ENCODE measurements at regions not wholly inside any gene's neighbourhood (a gene's known extent, or its start where the extent isn't known, plus 50 kb on each side); places are given as distances from the start of the nearest gene placed in this dataset.

DNA sequence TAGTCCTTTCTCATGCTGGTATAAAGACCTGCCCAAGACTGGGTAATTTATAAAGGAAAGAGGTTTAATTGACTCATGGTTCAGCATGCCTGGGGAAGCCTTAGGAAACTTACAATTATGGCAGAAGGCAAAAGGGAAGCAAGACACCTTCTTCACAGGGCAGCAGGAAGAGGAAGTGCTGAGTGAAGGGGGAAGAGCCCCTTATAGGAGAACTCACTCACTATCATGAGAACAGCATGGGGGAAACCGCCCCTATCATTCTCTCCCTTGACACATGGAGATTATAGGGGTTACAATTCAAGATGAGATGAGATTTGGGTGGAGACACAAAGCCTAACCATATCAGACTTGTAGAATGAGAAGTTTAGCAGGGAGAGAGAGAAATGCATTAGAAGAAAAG is 373.3 kb upstream of the DIAPH2 start:
- DNase-seq = no peak

- DNase-seq = peak; percentile 31
Measured at GRCh38 chrX:96314985-96315384, 369.7 kb upstream of the DIAPH2 start.

DNA sequence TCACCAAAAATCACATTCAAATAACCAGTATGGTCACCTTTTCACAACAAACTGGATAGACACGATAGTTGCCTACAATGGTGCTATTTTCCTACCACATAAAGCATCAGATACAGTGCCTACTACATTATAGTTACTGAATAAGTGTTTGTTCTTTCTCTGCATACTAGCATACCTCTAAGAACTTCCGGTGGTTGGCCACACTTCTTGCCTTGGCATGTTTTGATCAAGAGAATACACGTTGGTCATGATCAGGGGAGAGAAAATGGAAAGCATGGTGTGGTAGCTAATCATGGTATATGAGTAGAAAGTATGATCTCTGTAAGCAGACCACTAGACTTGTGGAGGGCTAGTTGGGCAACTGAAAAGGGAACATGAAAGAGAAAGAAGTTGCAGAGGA is 322.8 kb upstream of the DIAPH2 start:
- DNase-seq = no peak

DNA sequence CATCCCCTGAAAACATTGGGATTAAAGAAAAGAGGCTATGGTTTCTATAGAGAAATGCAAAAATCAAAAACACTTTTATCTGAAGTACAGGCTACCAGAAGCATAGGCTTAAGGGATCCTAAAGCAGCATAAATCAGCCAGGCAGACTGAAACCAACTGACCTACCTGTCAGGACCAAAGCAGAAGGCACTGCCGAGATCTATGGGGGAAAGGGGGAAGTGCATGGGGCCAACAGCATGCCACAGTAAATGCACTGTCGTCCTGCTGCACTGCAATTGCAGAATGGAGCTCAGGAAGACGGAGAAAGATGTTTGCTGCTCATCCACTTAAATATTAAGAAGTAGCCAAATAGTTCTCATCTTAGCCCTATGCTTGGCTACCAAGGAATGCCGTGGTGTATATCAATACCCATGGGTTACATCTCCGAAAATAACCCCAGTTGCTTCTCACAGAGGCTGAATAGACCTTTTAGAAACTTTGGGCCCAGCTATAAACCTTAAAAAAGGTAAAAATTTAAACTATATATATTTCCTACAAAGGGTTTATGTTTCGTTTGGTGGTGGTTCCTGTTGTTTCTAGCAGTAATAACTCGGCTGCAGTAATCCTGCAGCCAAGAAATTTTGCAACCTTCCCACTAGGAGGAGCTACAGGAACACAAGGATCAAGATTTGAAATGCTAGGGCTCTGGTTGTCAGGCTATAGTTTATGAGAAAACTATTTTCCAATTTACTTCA is 312.2 kb upstream of the DIAPH2 start:
- DNase-seq = peak; percentile 49

GRCh38 chrX:96373047-96373355 is 311.6 kb upstream of the DIAPH2 start:
- DNase-seq = no peak

GRCh38 chrX:96376266-96376665 is 308.4 kb upstream of the DIAPH2 start:
- no peak for DNase-seq

- no peak for DNase-seq
Measured at GRCh38 chrX:96379951-96380350, 304.7 kb upstream of the DIAPH2 start.

DNA sequence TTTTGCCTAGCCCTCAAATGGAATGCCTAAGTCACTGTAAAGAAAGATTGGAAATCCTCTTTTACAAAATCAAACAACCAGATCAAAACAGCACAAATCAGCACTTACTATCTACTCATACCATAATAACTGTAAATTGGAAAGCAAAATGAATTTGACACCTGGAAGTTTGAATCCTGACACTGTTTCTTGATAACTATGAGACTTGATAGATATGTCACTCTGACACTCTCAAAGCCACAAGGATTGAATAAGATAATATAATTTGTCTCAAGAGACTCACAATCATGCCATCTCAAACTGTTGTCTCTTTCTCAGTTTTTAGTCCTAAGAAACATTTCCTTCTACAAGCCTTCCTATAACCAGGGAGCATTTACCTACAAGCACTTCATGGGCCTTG is 302.6 kb upstream of the DIAPH2 start:
- DNase-seq = no peak

- no peak for DNase-seq
Measured at GRCh38 chrX:96383428-96383827, 301.2 kb upstream of the DIAPH2 start.

GRCh38 chrX:96386325-96386724 is 298.3 kb upstream of the DIAPH2 start:
- no peak for DNase-seq

GRCh38 chrX:96386981-96387380 is 297.7 kb upstream of the DIAPH2 start:
- no peak for DNase-seq

DNA sequence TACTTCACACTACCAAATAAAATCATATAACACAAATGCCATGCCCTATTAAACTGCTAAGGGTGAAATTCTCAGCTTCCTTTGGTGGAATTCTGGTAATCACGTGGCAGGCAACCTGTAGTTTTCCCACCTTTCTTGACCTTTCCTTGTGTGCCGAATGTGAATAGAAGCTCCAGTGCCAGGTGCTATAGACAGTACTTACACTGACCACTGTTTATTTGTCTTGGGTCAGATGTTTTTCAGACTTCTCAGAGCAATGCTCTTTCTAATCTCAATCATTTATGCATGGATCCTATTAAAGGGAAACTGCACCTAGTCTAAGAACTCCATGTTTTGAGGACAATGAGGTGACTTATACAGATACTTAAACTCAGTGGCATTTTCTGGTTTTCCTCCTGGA is 296.8 kb upstream of the DIAPH2 start:
- no peak for DNase-seq

DNA sequence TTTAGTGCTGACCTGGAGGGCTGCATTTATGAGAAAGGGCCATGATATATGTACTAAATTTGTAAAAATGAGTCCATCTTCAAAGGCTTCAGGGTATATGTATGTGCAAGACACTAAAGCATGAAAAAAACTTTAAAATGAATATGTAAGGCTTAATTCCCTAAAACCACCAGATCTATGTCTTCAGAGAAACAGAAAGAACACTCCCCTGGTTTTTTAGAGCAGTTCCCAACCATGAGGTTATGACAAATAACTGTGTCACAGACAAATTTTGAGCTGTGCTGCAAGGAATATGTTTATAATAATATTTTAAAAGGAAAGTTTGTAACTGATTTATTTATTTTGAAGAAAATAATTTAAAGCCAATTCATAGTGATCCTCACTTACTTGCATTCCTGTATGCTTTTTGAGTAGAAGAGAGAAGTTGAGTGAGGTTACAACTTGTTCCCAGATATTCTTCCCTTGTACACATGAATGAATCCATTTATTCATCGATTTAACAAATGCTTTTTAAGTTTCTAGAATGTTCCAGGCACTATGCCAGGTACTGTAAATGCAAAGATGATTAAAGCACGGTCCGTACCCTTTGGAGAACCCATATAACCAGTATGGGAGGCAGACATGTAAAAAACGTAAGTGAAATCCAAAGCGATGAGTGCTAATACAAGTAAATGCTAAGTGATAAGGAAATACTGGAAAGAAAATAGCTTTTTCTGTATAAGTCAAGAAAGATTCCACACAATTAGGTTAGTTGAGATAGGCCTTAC is 295.2 kb upstream of the DIAPH2 start:
- DNase-seq = no peak

GRCh38 chrX:96394598-96394997 is 290.0 kb upstream of the DIAPH2 start:
- DNase-seq = no peak

GRCh38 chrX:96403446-96403845 is 281.2 kb upstream of the DIAPH2 start:
- no peak for DNase-seq

DNA sequence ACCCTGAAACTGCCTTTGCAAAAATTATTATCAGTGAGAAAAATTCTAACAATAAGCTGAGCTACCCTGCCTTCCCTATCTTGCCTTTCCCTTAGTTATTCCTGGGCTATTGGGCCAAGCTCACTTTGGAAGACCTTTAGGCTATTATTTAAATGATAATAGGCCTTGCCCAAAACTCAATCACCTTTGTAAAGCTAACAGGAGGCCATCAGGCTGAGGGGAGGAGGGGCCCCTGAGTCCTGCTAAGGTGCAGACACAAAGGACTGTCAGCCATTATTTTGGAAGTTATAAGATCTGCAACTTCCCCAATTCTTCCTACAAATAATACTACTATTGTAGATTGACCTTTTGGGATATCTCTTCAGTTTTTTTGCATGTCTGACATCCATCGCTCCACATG is 278.8 kb upstream of the DIAPH2 start:
- no peak for DNase-seq

DNA sequence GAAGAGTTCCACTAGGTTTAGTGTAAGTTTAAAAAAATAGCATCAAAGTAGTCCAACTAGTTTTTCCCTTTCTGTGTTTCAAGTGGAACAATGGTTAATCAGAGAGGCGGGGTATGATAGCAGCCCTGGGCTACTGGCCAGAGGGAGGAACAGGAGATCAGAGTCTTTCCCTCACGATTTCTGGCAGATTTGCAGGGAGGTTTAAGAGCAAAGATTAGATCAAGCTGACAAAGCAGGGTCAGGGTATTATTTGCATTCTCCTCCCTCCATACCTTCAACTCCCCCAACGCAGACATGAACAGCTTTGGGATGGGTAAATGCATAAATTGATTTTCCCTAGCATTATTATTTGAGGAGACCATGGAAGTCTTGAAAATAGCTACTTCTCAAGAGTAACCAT is 277.6 kb upstream of the DIAPH2 start:
- peak; percentile 4 for DNase-seq

DNA sequence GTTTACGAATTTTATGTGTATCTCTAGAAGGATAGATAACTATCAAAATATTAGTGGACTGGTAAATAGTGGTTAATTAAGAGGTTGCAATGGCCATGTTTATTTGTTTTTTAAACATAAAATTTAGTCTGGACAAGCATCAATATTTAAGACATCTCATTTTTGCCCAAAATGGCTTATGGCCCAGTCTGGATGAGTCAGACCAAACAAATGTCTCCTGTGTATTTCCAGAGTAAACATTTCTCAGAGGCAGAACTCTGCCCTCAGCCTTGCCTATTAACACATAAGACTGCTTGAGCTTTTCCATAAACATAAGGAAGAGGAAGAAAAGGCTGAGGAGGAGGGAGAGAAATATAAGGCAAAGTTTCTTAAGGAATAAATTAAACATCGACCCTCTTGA is 277.1 kb upstream of the DIAPH2 start:
- DNase-seq = peak; percentile 55

GRCh38 chrX:96407981-96408380 is 276.7 kb upstream of the DIAPH2 start:
- no peak for DNase-seq

GRCh38 chrX:96410927-96411326 is 273.7 kb upstream of the DIAPH2 start:
- DNase-seq = no peak

GRCh38 chrX:96417695-96418094 is 266.9 kb upstream of the DIAPH2 start:
- no peak for DNase-seq

DNA sequence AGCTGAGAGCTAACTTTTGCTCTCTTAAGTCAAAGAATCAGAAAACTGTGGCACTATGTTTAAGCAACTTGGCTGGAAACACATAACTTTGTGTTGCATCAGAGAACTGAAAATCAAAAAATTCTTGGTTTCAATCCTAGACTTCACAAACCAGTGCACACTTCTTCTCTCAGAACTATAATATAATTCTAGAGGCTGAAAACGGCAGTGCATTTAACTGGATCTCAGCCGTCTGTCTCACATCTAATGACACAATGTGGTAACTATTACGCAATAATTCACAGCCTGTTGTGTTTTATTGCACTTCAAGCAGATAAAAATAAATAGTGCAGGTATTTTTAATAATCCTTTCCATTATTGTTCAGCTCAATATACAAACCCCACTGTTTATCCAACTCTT is 260.6 kb upstream of the DIAPH2 start:
- no peak for DNase-seq

- DNase-seq = no peak
Measured at GRCh38 chrX:96425200-96425599, 259.4 kb upstream of the DIAPH2 start.

DNA sequence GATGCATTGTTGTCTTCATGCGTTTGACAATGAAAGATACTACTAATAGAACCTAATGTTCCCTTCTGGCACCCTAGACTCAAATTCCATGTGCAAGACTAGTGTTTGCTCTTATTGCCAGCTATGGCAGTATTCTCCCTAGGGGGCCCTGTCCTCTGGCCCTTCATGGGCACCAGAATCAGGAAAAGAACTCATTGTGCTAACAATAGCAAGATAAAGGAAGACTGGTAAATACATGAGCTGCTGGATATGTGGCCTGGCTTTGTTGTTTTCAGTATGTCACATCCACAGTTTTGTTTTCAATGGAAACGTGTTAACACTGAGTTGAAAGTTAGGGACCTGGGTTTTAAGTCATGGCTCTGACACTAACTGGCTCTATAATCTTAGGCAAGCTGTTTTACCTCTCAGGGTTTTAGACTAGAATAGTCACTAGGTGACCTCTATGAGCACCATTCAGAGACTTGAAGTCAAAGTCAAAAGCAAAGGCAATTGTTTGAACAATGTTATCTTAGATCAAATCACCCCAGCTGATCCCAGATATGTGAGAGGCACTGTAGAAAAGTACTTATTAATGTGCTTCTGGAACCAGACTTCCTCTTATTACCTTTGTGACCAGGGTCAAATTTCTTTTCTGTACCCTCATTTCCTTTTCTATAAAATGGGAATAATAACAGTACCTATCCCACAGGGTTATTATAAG is 253.7 kb upstream of the DIAPH2 start:
- no peak for DNase-seq

Measured in fibroblast of skin of back (primary cell).